ENCODE measurements at regions not wholly inside any gene's neighbourhood (a gene's known extent, or its start where the extent isn't known, plus 50 kb on each side); places are given as distances from the start of the nearest gene placed in this dataset.

DNA sequence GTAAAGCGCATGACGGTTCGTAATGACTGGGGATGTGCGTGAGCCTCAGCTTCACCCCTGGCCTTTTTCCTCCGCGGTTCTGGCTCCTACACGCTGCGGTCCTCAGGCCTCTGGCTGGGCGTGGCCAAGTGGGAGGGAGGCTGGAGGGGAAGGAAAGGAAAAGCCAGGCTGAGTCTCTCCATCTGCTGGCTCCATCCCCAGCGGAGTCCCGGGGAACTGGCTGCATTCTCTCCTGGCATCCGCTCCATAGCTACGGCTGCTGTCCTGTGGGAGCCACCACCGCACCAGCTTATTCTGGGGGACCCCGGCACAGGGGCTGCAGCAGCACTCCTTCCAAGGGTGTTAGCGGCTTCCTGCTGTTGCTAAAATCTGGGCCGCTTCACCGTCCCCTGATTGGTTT is 68.2 kb upstream of the SLC24A4 start:
- no peak overlapping the region for H3K27ac ChIP-seq (ENCODE audit: extremely low read depth, low read depth, low read length)
- peaks cover 5% of the 10 kb centered on the region for H3K4me1 ChIP-seq (ENCODE audit: control insufficient read depth, insufficient read depth, low read length)
- H3K9me3 ChIP-seq (ENCODE audit: control insufficient read depth, insufficient read depth, low read depth, low read length), result no peaks in the 10 kb centered on the region
- ChIA-PET POLR2A (no interaction called here), CTCF (interaction anchor here (0.6 kb wide), 2 partner anchors 97 to 132 kb away, joined by 3 read pairs; no protein-coding TSS in a partner anchor)
- no peak for TF ChIP-seq ZNF777 (tag by site-specific recombination; IDR thresholded peaks at IDR 0.05; ENCODE audit: borderline replicate concordance)
- TF ChIP-seq, protein P1, sequence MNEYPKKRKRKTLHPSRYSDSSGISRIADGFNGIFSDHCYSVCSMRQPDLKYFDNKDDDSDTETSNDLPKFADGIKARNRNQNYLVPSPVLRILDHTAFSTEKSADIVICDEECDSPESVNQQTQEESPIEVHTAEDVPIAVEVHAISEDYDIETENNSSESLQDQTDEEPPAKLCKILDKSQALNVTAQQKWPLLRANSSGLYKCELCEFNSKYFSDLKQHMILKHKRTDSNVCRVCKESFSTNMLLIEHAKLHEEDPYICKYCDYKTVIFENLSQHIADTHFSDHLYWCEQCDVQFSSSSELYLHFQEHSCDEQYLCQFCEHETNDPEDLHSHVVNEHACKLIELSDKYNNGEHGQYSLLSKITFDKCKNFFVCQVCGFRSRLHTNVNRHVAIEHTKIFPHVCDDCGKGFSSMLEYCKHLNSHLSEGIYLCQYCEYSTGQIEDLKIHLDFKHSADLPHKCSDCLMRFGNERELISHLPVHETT (tag by site-specific recombination; IDR thresholded peaks at IDR 0.05), result no peak
- no peak for TF ChIP-seq ZNF146 (tag by site-specific recombination; IDR thresholded peaks at IDR 0.05)
- TF ChIP-seq, protein P2, sequence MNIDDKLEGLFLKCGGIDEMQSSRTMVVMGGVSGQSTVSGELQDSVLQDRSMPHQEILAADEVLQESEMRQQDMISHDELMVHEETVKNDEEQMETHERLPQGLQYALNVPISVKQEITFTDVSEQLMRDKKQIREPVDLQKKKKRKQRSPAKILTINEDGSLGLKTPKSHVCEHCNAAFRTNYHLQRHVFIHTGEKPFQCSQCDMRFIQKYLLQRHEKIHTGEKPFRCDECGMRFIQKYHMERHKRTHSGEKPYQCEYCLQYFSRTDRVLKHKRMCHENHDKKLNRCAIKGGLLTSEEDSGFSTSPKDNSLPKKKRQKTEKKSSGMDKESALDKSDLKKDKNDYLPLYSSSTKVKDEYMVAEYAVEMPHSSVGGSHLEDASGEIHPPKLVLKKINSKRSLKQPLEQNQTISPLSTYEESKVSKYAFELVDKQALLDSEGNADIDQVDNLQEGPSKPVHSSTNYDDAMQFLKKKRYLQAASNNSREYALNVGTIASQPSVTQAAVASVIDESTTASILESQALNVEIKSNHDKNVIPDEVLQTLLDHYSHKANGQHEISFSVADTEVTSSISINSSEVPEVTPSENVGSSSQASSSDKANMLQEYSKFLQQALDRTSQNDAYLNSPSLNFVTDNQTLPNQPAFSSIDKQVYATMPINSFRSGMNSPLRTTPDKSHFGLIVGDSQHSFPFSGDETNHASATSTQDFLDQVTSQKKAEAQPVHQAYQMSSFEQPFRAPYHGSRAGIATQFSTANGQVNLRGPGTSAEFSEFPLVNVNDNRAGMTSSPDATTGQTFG (tag by site-specific recombination; IDR thresholded peaks at IDR 0.05; ENCODE audit: borderline replicate concordance), result no peak
- TF ChIP-seq, protein P3, sequence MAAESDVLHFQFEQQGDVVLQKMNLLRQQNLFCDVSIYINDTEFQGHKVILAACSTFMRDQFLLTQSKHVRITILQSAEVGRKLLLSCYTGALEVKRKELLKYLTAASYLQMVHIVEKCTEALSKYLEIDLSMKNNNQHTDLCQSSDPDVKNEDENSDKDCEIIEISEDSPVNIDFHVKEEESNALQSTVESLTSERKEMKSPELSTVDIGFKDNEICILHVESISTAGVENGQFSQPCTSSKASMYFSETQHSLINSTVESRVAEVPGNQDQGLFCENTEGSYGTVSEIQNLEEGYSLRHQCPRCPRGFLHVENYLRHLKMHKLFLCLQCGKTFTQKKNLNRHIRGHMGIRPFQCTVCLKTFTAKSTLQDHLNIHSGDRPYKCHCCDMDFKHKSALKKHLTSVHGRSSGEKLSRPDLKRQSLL (tag by site-specific recombination; IDR thresholded peaks at IDR 0.05), result no peak
- no peaks in the 10 kb centered on the region for H3K36me3 ChIP-seq (ENCODE audit: control insufficient read depth in 2 of 2, insufficient read depth in 1 of 2, low read length in 2 of 2)
- no peak overlapping the region for H3K4me3 ChIP-seq (ENCODE audit: low read depth, low read length)

- Histone ChIP-seq H3K4me3 (ENCODE audit: low read depth, low read length) (no peak overlapping the region), H3K36me3 (ENCODE audit: control insufficient read depth in 2 of 2, insufficient read depth in 1 of 2, low read length in 2 of 2) (no peaks in the 10 kb centered on the region), H3K4me1 (ENCODE audit: control insufficient read depth, insufficient read depth, low read length) (no peaks in the 10 kb centered on the region), H3K27ac (ENCODE audit: extremely low read depth, low read depth, low read length) (no peak overlapping the region), H3K9me3 (ENCODE audit: control insufficient read depth, insufficient read depth, low read depth, low read length) (no peaks in the 10 kb centered on the region)
- TF ChIP-seq RBAK (tag by site-specific recombination; IDR thresholded peaks at IDR 0.05), result no peak
- TF ChIP-seq OVOL3 (tag by site-specific recombination; IDR thresholded peaks at IDR 0.05), result no peak
- TF ChIP-seq ZNF555 (tag by site-specific recombination; conservative IDR thresholded peaks at IDR 0.05), result no peak
- TF ChIP-seq ZFP3 (tag by site-specific recombination; IDR thresholded peaks at IDR 0.05; ENCODE audit: low read depth), result no peak
- TF ChIP-seq ZNF16 (tag by site-specific recombination; IDR thresholded peaks at IDR 0.05; ENCODE audit: low read depth), result no peak
- no peak for TF ChIP-seq ZNF521 (tag by site-specific recombination; IDR thresholded peaks at IDR 0.05)
- TF ChIP-seq ZNF610 (tag by site-specific recombination; IDR thresholded peaks at IDR 0.05; ENCODE audit: borderline replicate concordance), result no peak
- no peak for TF ChIP-seq ZNF776 (tag by site-specific recombination; IDR thresholded peaks at IDR 0.05; ENCODE audit: borderline replicate concordance)
- TF ChIP-seq ZNF18 (tag by site-specific recombination; IDR thresholded peaks at IDR 0.05), result no peak
- no peak for TF ChIP-seq ZNF621 (tag by site-specific recombination; IDR thresholded peaks at IDR 0.05)
- ChIA-PET CTCF (no interaction called here), POLR2A (no interaction called here)
Measured at GRCh38 chr14:92258934-92259333, 64.0 kb upstream of the SLC24A4 start.

All from HEK293 (cell line).